ENCODE measurements at regions not wholly inside any gene's neighbourhood (a gene's known extent, or its start where the extent isn't known, plus 50 kb on each side); places are given as distances from the start of the nearest gene placed in this dataset.

GRCh38 chr22:27255580-27255979 lies 546.0 kb downstream of the MN1 start:
- no peak overlapping the region for H3K27ac ChIP-seq (ENCODE audit: low read depth, low read length, poor library complexity, severe bottlenecking)
- CTCF ChIA-PET = no interaction called here
- H3K27me3 ChIP-seq (replicated peaks; ENCODE audit: insufficient read depth, low read depth, low read length, poor library complexity) = no peaks in the 10 kb centered on the region
- no peak for DNase-seq (ENCODE audit: low spot score)
- H3K36me3 ChIP-seq (ENCODE audit: insufficient read depth, low read length, poor library complexity, severe bottlenecking) = no peaks in the 10 kb centered on the region
- intact Hi-C loops (cut with micrococcal nuclease; ENCODE audit: unreplicated experiment) = no loop called here
- TF ChIP-seq CTCF (conservative IDR thresholded peaks at IDR 0.05; ENCODE audit: low read depth, low read length) (no peak), EZH2 (IDR thresholded peaks at IDR 0.05; ENCODE audit: borderline replicate concordance, low read depth, low read length, poor library complexity, severe bottlenecking) (no peak)
- H3K4me3 ChIP-seq (ENCODE audit: low read depth, low read length, poor library complexity, severe bottlenecking) = no peak overlapping the region
- no peaks in the 10 kb centered on the region for H3K4me1 ChIP-seq (ENCODE audit: insufficient read depth, low read length, poor library complexity, severe bottlenecking)
- POLR2A ChIA-PET (ENCODE audit: low non-redundant PET) = no interaction called here
- no TSS peak for BruUV-seq (replicated peaks)
- peaks cover 5% of the 10 kb centered on the region for H3K9me3 ChIP-seq (ENCODE audit: low read depth, low read length, poor library complexity, severe bottlenecking)

- ChIA-PET CTCF (no interaction called here), POLR2A (ENCODE audit: low non-redundant PET) (no interaction called here)
- Histone ChIP-seq H3K9me3 (ENCODE audit: low read depth, low read length, poor library complexity, severe bottlenecking) (peaks cover 5% of the 10 kb centered on the region), H3K27me3 (replicated peaks; ENCODE audit: insufficient read depth, low read depth, low read length, poor library complexity) (no peaks in the 10 kb centered on the region), H3K4me1 (ENCODE audit: insufficient read depth, low read length, poor library complexity, severe bottlenecking) (no peaks in the 10 kb centered on the region), H3K4me3 (ENCODE audit: low read depth, low read length, poor library complexity, severe bottlenecking) (no peak overlapping the region), H3K36me3 (ENCODE audit: insufficient read depth, low read length, poor library complexity, severe bottlenecking) (no peaks in the 10 kb centered on the region), H3K27ac (ENCODE audit: low read depth, low read length, poor library complexity, severe bottlenecking) (no peak overlapping the region)
- no TSS peak for BruUV-seq (replicated peaks)
- no peak for TF ChIP-seq EZH2 (IDR thresholded peaks at IDR 0.05; ENCODE audit: borderline replicate concordance, low read depth, low read length, poor library complexity, severe bottlenecking)
- no peak for TF ChIP-seq CTCF (conservative IDR thresholded peaks at IDR 0.05; ENCODE audit: low read depth, low read length)
- no peak for DNase-seq (ENCODE audit: low spot score)
- intact Hi-C loops (cut with micrococcal nuclease; ENCODE audit: unreplicated experiment) = no loop called here
Measured at GRCh38 chr22:27257987-27258386, 543.6 kb downstream of the MN1 start.

- H3K4me3 ChIP-seq (ENCODE audit: low read depth, low read length, poor library complexity, severe bottlenecking) = no peak overlapping the region
- no peaks in the 10 kb centered on the region for H3K4me1 ChIP-seq (ENCODE audit: insufficient read depth, low read length, poor library complexity, severe bottlenecking)
- H3K27me3 ChIP-seq (replicated peaks; ENCODE audit: insufficient read depth, low read depth, low read length, poor library complexity) = no peaks in the 10 kb centered on the region
- intact Hi-C loops (cut with micrococcal nuclease; ENCODE audit: unreplicated experiment) = no loop called here
- no peak for TF ChIP-seq EZH2 (IDR thresholded peaks at IDR 0.05; ENCODE audit: borderline replicate concordance, low read depth, low read length, poor library complexity, severe bottlenecking)
- TF ChIP-seq CTCF (conservative IDR thresholded peaks at IDR 0.05; ENCODE audit: low read depth, low read length) = no peak
- H3K36me3 ChIP-seq (ENCODE audit: insufficient read depth, low read length, poor library complexity, severe bottlenecking) = no peaks in the 10 kb centered on the region
- ChIA-PET CTCF (no interaction called here), POLR2A (ENCODE audit: low non-redundant PET) (no interaction called here)
- peaks cover 5% of the 10 kb centered on the region for H3K9me3 ChIP-seq (ENCODE audit: low read depth, low read length, poor library complexity, severe bottlenecking)
- BruUV-seq (replicated peaks) = no TSS peak
- no peak overlapping the region for H3K27ac ChIP-seq (ENCODE audit: low read depth, low read length, poor library complexity, severe bottlenecking)
- no peak for DNase-seq (ENCODE audit: low spot score)
Measured at GRCh38 chr22:27258616-27259172, 542.9 kb downstream of the MN1 start.

Measured in A673 (cell line).